Mammary epithelial cell (primary cell): ENCODE measurements at regions not wholly inside any gene's neighbourhood (a gene's known extent, or its start where the extent isn't known, plus 50 kb on each side); places are given as distances from the start of the nearest gene placed in this dataset.

Experiments
- CTCF ChIP-seq, 2 donors: IDR thresholded peaks in 1 of 2; conservative IDR thresholded peaks in 1 of 2; 2 replicates each; pipeline ENCODE4 v1.5.1; 2011 to 2012; ENCODE audit warnings: inconsistent platforms in 2 of 2, low read length in 2 of 2, mild to moderate bottlenecking in 2 of 2, control low read depth in 1 of 2, low read depth in 1 of 2; ENCODE audit not compliant: insufficient read depth in 1 of 2; ENCODE audit errors: extremely low read depth in 1 of 2
- EZH2 ChIP-seq: IDR thresholded peaks from 2 replicates; pipeline ENCODE4 v1.6.1; 2012; ENCODE audit warnings: low read length, inconsistent platforms, borderline replicate concordance

GRCh38 chr13:48844676-48845075 is 131.0 kb upstream of the FNDC3A start:
- TF ChIP-seq CTCF (conservative IDR thresholded peaks at IDR 0.05 in 1 of 2, IDR thresholded peaks at IDR 0.05 in 1 of 2; ENCODE audit: extremely low read depth in 1 of 2, insufficient read depth in 1 of 2, low read depth in 1 of 2, low read length in 2 of 2) (no peak), EZH2 (no peak)
